ENCODE measurements at regions not wholly inside any gene's neighbourhood (a gene's known extent, or its start where the extent isn't known, plus 50 kb on each side); places are given as distances from the start of the nearest gene placed in this dataset.

- TF ChIP-seq, protein P1, sequence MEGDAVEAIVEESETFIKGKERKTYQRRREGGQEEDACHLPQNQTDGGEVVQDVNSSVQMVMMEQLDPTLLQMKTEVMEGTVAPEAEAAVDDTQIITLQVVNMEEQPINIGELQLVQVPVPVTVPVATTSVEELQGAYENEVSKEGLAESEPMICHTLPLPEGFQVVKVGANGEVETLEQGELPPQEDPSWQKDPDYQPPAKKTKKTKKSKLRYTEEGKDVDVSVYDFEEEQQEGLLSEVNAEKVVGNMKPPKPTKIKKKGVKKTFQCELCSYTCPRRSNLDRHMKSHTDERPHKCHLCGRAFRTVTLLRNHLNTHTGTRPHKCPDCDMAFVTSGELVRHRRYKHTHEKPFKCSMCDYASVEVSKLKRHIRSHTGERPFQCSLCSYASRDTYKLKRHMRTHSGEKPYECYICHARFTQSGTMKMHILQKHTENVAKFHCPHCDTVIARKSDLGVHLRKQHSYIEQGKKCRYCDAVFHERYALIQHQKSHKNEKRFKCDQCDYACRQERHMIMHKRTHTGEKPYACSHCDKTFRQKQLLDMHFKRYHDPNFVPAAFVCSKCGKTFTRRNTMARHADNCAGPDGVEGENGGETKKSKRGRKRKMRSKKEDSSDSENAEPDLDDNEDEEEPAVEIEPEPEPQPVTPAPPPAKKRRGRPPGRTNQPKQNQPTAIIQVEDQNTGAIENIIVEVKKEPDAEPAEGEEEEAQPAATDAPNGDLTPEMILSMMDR (IDR thresholded peaks at IDR 0.05; ENCODE audit: insufficient read depth, low read length) = no peak
- no peak for DNase-seq (ENCODE audit: low read depth)
- no peak overlapping the region for H3K4me3 ChIP-seq (ENCODE audit: low read depth, low read length)
Observed at GRCh38 chr15:46713045-46713444, 1004.3 kb upstream of the SEMA6D start.

DNA sequence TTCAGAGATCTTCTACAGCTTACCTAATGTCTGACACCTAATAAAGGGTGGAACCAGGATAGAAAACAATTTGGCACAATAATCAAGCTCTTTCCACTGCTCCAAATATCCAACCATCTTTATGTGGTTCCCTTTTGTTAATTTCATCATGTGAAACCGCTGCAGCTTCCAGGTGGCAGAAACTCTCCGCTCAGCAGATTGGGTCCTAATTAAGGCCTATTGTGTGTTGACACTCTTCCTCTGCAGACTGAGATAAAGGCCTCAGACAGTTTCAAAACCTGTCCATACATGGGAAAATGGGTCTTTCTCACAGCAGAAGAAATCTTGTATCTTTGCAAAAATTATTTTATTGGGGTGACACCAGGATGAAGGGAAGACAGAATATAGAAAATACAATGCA lies 1002.4 kb upstream of the SEMA6D start:
- H3K4me3 ChIP-seq (ENCODE audit: low read depth, low read length) = no peak overlapping the region
- TF ChIP-seq, protein P1 (IDR thresholded peaks at IDR 0.05; ENCODE audit: insufficient read depth, low read length) = no peak
- no peak for DNase-seq (ENCODE audit: low read depth)

- TF ChIP-seq, protein P1 (IDR thresholded peaks at IDR 0.05; ENCODE audit: insufficient read depth, low read length) = no peak
- no peak overlapping the region for H3K4me3 ChIP-seq (ENCODE audit: low read depth, low read length)
- DNase-seq (ENCODE audit: low read depth) = no peak
Observed at GRCh38 chr15:46723308-46723707, 994.0 kb upstream of the SEMA6D start.

GRCh38 chr15:46732060-46732459 lies 985.2 kb upstream of the SEMA6D start:
- TF ChIP-seq, protein P1 (IDR thresholded peaks at IDR 0.05; ENCODE audit: insufficient read depth, low read length) = no peak
- no peak overlapping the region for H3K4me3 ChIP-seq (ENCODE audit: low read depth, low read length)
- no peak for DNase-seq (ENCODE audit: low read depth)

DNA sequence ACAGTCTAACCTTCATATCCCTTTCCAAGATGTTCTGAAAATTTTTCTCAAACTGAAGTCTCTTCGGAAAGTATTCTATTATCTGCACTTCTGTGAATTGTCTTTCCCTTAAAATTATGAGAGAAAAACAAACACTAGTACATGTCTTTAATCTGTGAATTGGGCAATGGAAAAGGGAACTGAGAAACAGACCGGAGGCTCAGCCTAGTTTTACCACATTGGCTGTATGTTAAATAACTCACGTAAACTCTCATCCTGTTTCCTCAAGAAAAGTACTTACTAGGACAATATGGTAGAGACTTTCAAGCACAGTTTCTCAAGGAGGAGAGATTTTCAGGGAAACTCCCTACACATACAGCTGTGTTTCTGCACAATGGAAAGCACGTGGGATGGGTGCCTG lies 982.2 kb upstream of the SEMA6D start:
- no peak overlapping the region for H3K4me3 ChIP-seq (ENCODE audit: low read depth, low read length)
- no peak for DNase-seq (ENCODE audit: low read depth)
- TF ChIP-seq, protein P1 (IDR thresholded peaks at IDR 0.05; ENCODE audit: insufficient read depth, low read length) = no peak

DNA sequence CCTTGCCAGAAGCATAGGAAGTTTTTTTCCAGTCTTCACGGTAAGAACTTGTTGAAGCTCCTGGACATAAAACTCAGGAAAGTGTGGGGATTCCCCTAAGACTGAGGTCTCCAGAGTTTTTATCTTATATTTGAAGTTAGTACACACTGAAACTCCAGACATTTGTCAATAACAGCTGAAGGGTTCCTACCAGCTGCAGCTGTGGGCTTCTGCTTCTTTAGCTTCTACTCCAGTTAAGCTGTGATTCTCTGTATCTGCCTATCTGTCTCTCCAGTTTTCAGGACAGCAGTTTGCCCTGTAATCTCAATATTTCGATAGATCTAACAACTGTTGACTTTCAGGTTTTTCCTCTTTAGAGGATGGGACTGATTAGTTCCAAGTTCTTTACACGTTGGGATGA lies 966.0 kb upstream of the SEMA6D start:
- H3K4me3 ChIP-seq (ENCODE audit: low read depth, low read length) = no peak overlapping the region
- DNase-seq (ENCODE audit: low read depth) = no peak
- TF ChIP-seq, protein P1 (IDR thresholded peaks at IDR 0.05; ENCODE audit: insufficient read depth, low read length) = no peak

DNA sequence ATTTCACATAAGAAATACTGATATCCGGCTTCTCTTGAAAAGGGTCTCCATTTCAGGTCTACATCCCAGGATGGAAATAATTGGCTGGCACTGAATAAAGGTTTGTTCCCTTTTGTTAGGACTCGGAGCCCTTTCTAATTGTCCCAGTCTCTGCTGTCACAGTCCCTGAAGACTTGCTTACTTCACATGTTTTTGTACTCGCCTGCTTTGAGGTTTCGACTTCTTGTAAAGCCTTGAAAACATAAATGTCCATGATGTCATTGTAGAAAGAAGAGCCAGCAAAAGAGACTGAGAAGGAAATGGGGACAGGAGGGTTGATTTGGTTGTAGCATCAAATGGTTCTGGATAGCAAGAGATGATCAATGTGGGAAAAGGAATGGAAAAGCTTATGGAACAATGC lies 963.4 kb upstream of the SEMA6D start:
- TF ChIP-seq, protein P1 (IDR thresholded peaks at IDR 0.05; ENCODE audit: insufficient read depth, low read length) = no peak
- no peak for DNase-seq (ENCODE audit: low read depth)
- no peak overlapping the region for H3K4me3 ChIP-seq (ENCODE audit: low read depth, low read length)

Measured in fibroblast of the aortic adventitia (primary cell).